GM12878 (cell line): ENCODE measurements at regions not wholly inside any gene's neighbourhood (a gene's known extent, or its start where the extent isn't known, plus 50 kb on each side); places are given as distances from the start of the nearest gene placed in this dataset.

Experiments
- ATAC-seq: fragments of 200-7000 bp; cut with Tn5 transposase; 3 replicates; pipeline ENCODE4 v1.9.1; 2020; ENCODE audit warnings: mild to moderate bottlenecking, moderate library complexity
- BruUV-seq: library from RNA; stranded (reverse); fragments of 400-500 nt; replicated peaks from 2 replicates; lab custom pipeline; 2021; lab: Mats Ljungman, UMichigan
- CTCF ChIA-PET: fragments of 300-600 bp; sonication (Branson Sonifier 250); formaldehyde crosslinking; extraction: SDS; loops from one replicate; lab custom pipeline; 2021; ENCODE audit warnings: inconsistent platforms; lab: Yijun Ruan, JAX
- POLR2A ChIA-PET: fragments of 350-600 bp; formaldehyde crosslinking; extraction: SDS; loops from one replicate; lab custom pipeline; 2021; ENCODE audit warnings: inconsistent platforms; lab: Charles Lee
- RAD21 ChIA-PET: fragments of 300-600 bp; sonication (Branson Sonifier 250); formaldehyde crosslinking; loops from one replicate; lab custom pipeline; 2023; ENCODE audit warnings: antibody characterized with exemption; ENCODE audit not compliant: unreplicated experiment; lab: Charles Lee
- SMC1A ChIA-PET: fragments of 300-600 bp; sonication (Branson Sonifier 250); formaldehyde crosslinking; loops from one replicate; lab custom pipeline; 2023; ENCODE audit not compliant: unreplicated experiment, uncharacterized antibody; lab: Charles Lee
- DNase-seq: peaks from one replicate; pipeline ENCODE4 v3.0.0-alpha.2; 2011; ENCODE audit warnings: low read depth, low spot score
- FAIRE-seq: peaks from 3 replicates; lab custom pipeline; 2011; peaks lifted over from hg19 to GRCh38; lab: Jason Lieb, UNC
- H2AFZ ChIP-seq: 2 replicates; pipeline ENCODE4 v1.6.0; 2011; ENCODE audit warnings: low read depth, low read length, control low read depth; ENCODE audit not compliant: control insufficient read depth
- H3K27ac ChIP-seq: 2 replicates; pipeline ENCODE4 v1.5.1; 2011; ENCODE audit warnings: control low read depth; ENCODE audit not compliant: control insufficient read depth, insufficient read depth
- H3K27me3 ChIP-seq, 2 experiments: replicated peaks in 1 of 2; 2 replicates each; pipeline versions ENCODE4 v1.6.0 to v1.6.1; 2011; ENCODE audit warnings: low read length in 1 of 2; ENCODE audit not compliant: control insufficient read depth in 2 of 2, insufficient read depth in 2 of 2
- H3K36me3 ChIP-seq, 2 experiments: 2 replicates each; pipeline ENCODE4 v1.5.1; 2011; ENCODE audit warnings: low read length in 1 of 2; ENCODE audit not compliant: control insufficient read depth in 2 of 2, insufficient read depth in 2 of 2
- H3K4me1 ChIP-seq: 2 replicates; pipeline ENCODE4 v1.6.1; 2011; ENCODE audit warnings: mild to moderate bottlenecking, low read length, moderate library complexity, mixed read lengths; ENCODE audit not compliant: control insufficient read depth, insufficient read depth
- H3K4me2 ChIP-seq: 2 replicates; pipeline ENCODE4 v1.6.0; 2011; ENCODE audit warnings: control low read depth; ENCODE audit not compliant: control insufficient read depth, insufficient read depth
- H3K4me3 ChIP-seq: fragments of 200-600 bp; sonication (generic); 2 replicates; pipeline ENCODE4 v1.5.1; 2016
- H3K79me2 ChIP-seq: 2 replicates; pipeline ENCODE4 v1.6.0; 2011; ENCODE audit warnings: low read length; ENCODE audit not compliant: control insufficient read depth, insufficient read depth
- H3K9ac ChIP-seq: 2 replicates; pipeline ENCODE4 v1.8.0; 2011; ENCODE audit warnings: low read length, control low read depth, mixed read lengths; ENCODE audit not compliant: control insufficient read depth, insufficient read depth
- H3K9me3 ChIP-seq: replicated peaks from 3 replicates; pipeline ENCODE4 v1.5.1; 2011; ENCODE audit warnings: mild to moderate bottlenecking, low read length; ENCODE audit not compliant: control insufficient read depth, insufficient read depth
- H4K20me1 ChIP-seq: 2 replicates; pipeline ENCODE4 v1.6.0; 2011; ENCODE audit not compliant: control insufficient read depth, insufficient read depth
- ATF7 ChIP-seq: fragments of 450-650 bp; IDR thresholded peaks from 2 replicates; pipeline ENCODE4 v1.6.1; 2016; ENCODE audit warnings: low read depth, mild to moderate bottlenecking
- EGR1 ChIP-seq, 2 experiments: IDR thresholded peaks; 1 replicate in 1 of 2; 2 replicates in 1 of 2; pipeline ENCODE4 v1.6.1; 2011 to 2012; ENCODE audit warnings: low read depth in 2 of 2, low read length in 2 of 2, borderline replicate concordance in 1 of 2, mild to moderate bottlenecking in 1 of 2, moderate library complexity in 1 of 2
- IKZF2 ChIP-seq, 2 experiments: fragments of 450-650 bp; IDR thresholded peaks; 2 replicates each; pipeline ENCODE4 v1.6.1; 2017; ENCODE audit warnings: mild to moderate bottlenecking in 2 of 2, moderate library complexity in 2 of 2
- NBN ChIP-seq: fragments of 450-650 bp; IDR thresholded peaks from 2 replicates; pipeline ENCODE4 v1.6.1; 2016
- NR2C2 ChIP-seq: IDR thresholded peaks from 2 replicates; pipeline ENCODE4 v1.6.1; 2011; ENCODE audit warnings: borderline replicate concordance, low read depth; ENCODE audit not compliant: control insufficient read depth, insufficient read length
- SMC3 ChIP-seq: IDR thresholded peaks from 2 replicates; pipeline ENCODE4 v1.6.1; 2011; ENCODE audit warnings: low read length, improper control_type of control experiment, borderline replicate concordance
- SP1 ChIP-seq: IDR thresholded peaks from one replicate; pipeline ENCODE4 v1.6.1; 2011; ENCODE audit warnings: low read depth, low read length
- STAT1 ChIP-seq: fragments of 450-650 bp; conservative IDR thresholded peaks from 2 replicates; pipeline ENCODE4 v1.6.1; 2014; ENCODE audit warnings: antibody characterized with exemption, mild to moderate bottlenecking
- ZNF24 ChIP-seq: fragments of 450-650 bp; IDR thresholded peaks from 2 replicates; pipeline ENCODE4 v1.6.1; 2017; ENCODE audit warnings: antibody characterized with exemption, mild to moderate bottlenecking
- ZNF384 ChIP-seq: IDR thresholded peaks from 2 replicates; pipeline ENCODE4 v1.6.1; 2012; ENCODE audit warnings: low read depth, mild to moderate bottlenecking, low read length, improper control_type of control experiment, borderline replicate concordance
- WGBS: methylation state at CpG from one replicate; pipeline ENCODE4 v1.1.6; 2016; ENCODE audit warnings: low lambda C conversion rate; ENCODE audit not compliant: insufficient replicate concordance, insufficient coverage; ENCODE audit errors: missing lambda C conversion rate; 5-methylcytosine and 5-hydroxymethylcytosine counted together
- in situ Hi-C: fragments of 300-500 bp; cut with MboI; formaldehyde crosslinking; loops from 9 replicates; pipeline ENCODE4 v1.14.3; 2018; ENCODE audit warnings: mixed read lengths
- intact Hi-C: fragments of 100-400 bp; cut with micrococcal nuclease; formaldehyde crosslinking; loops from one replicate; pipeline ENCODE4 v1.14.2; 2022; ENCODE audit not compliant: unreplicated experiment
- TF ChIP-seq, protein P1 (sequence below): fragments of 450-650 bp; IDR thresholded peaks from 2 replicates; pipeline ENCODE4 v1.6.1; 2017; ENCODE audit warnings: borderline replicate concordance

DNA sequence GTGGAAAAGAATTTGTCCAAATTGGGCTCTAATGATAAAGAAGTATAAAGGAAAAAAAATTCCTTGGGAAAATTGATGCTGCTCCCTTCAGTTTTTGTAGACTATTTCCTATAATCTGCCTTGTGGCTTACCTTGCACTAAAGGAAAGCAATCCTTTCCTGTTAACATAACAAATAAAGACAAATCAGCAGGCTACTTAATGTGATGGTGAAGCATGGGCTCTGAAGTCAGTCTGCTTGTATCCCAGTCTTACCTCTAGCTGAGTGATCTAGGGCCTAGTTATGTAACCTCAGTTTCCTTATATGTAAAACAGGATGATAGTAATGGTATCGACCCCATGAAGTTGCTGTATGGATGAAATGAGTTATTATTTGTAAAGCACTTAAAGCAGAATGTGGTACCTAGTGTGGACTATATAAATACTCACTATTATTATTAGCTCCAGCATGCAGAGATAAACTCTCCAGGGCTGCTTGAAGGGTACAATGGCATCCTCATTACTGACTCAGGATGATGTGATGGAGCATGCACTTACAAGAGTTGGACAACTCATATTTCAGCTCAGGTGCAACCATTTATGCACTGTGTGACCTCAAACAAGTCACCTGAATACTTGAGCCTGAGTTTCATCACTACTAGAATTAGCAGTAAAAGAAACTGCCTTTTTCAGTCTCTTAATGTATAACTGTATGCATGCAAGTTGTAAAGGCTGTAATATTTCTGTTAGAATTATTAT lies 156.1 kb downstream of the DKK1 start:
- SMC1A ChIA-PET: interaction anchor here (0.9 kb wide), 1 partner anchor 19 kb away, joined by 4 read pairs; no protein-coding TSS in a partner anchor
- ATAC-seq (no peak), FAIRE-seq (no peak), DNase-seq (no peak)
- intact Hi-C loops (no loop called here), in situ Hi-C loops (no loop called here)
- WGBS: 0% methylated on average over 1 of the region's 1 CpG
- H3K4me1 ChIP-seq: no peaks in the 10 kb centered on the region
- no peaks in the 10 kb centered on the region for H3K9me3 ChIP-seq
- no peak overlapping the region for H3K4me3 ChIP-seq
- POLR2A ChIA-PET: no interaction called here
- TF ChIP-seq IKZF2 (IDR thresholded peaks at IDR 0.05) (no peak), NBN (no peak), ATF7 (no peak), ZNF384 (no peak), EGR1 (IDR thresholded peaks at IDR 0.05; ENCODE audit: borderline replicate concordance in 1 of 2, low read depth in 2 of 2, low read length in 2 of 2) (no peak), SMC3 (no peak), ZNF24 (no peak), STAT1 (no peak), SP1 (no peak), NR2C2 (no peak)
- TF ChIP-seq, protein P1, sequence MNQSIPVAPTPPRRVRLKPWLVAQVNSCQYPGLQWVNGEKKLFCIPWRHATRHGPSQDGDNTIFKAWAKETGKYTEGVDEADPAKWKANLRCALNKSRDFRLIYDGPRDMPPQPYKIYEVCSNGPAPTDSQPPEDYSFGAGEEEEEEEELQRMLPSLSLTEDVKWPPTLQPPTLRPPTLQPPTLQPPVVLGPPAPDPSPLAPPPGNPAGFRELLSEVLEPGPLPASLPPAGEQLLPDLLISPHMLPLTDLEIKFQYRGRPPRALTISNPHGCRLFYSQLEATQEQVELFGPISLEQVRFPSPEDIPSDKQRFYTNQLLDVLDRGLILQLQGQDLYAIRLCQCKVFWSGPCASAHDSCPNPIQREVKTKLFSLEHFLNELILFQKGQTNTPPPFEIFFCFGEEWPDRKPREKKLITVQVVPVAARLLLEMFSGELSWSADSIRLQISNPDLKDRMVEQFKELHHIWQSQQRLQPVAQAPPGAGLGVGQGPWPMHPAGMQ: no peak
- CTCF ChIA-PET: no interaction called here
- no peak overlapping the region for H3K27ac ChIP-seq
- no peaks in the 10 kb centered on the region for H3K36me3 ChIP-seq
- BruUV-seq: no TSS peak
- H3K27me3 ChIP-seq: no peaks in the 10 kb centered on the region
- RAD21 ChIA-PET: no interaction called here
- no peak overlapping the region for H3K9ac ChIP-seq
- H3K4me2 ChIP-seq: no peak overlapping the region
- no peaks in the 10 kb centered on the region for H4K20me1 ChIP-seq
- H2AFZ ChIP-seq: no peak overlapping the region
- no peaks in the 10 kb centered on the region for H3K79me2 ChIP-seq
